Ovary (tissue), 7 donors: ENCODE measurements at regions not wholly inside any gene's neighbourhood (a gene's known extent, or its start where the extent isn't known, plus 50 kb on each side); places are given as distances from the start of the nearest gene placed in this dataset.

Experiments used
- DNase-seq, 5 donors: peaks; one replicate each; pipeline ENCODE4 v3.0.0-alpha.2; 2019 to 2020
- H3K27ac ChIP-seq, 2 donors: fragments of 200-600 bp; one replicate each; pipeline versions ENCODE4 v1.5.1 to v1.8.0; 2019 to 2022
- H3K27me3 ChIP-seq: fragments of 200-600 bp; one replicate; pipeline ENCODE4 v1.8.0; 2022
- H3K36me3 ChIP-seq: fragments of 200-600 bp; sonication (generic); one replicate; pipeline ENCODE4 v1.5.1; 2019
- H3K4me1 ChIP-seq: one replicate; pipeline ENCODE4 v1.8.1; 2013; ENCODE audit warnings: mild to moderate bottlenecking, moderate library complexity; ENCODE audit not compliant: insufficient read depth
- H3K4me3 ChIP-seq: fragments of 200-600 bp; sonication (generic); one replicate; pipeline ENCODE4 v1.5.1; 2017
- H3K9me3 ChIP-seq, 2 donors: fragments of 200-600 bp in 1 of 2; sonication (generic) in 1 of 2; one replicate each; pipeline versions ENCODE4 v1.5.1 to v1.8.1; 2013 to 2019; ENCODE audit warnings: mild to moderate bottlenecking in 1 of 2, moderate library complexity in 1 of 2
- EP300 ChIP-seq: sonication (generic); formaldehyde crosslinking; IDR thresholded peaks from one replicate; pipeline ENCODE4 v1.6.1; 2017; ENCODE audit warnings: antibody characterized with exemption
- POLR2A ChIP-seq: fragments of 450-650 bp; IDR thresholded peaks from one replicate; pipeline ENCODE4 v1.6.1; 2017; ENCODE audit warnings: antibody characterized with exemption, mild to moderate bottlenecking, moderate library complexity
- WGBS, 3 donors: extraction: QIAGEN DNeasy Blood & Tissue Kit in 1 of 3; methylation state at CpG; one replicate each; pipeline versions ENCODE4 v1.1.5 to v1.1.7; 2013 to 2017; 5-methylcytosine and 5-hydroxymethylcytosine counted together
- intact Hi-C, 4 donors: fragments of 100-400 bp; cut with DNase I; formaldehyde crosslinking; loops; one replicate each; pipeline versions ENCODE4 v1.11.0 to v1.15.1; 2022 to 2023
- TF ChIP-seq, protein P1 (sequence below), 3 donors: fragments of 450-650 bp in 2 of 3; fragments of 200-600 bp in 1 of 3; IDR thresholded peaks; one replicate each; pipeline versions ENCODE4 v1.5.1 to v1.8.0; 2016 to 2022; ENCODE audit warnings: antibody characterized with exemption in 3 of 3, mild to moderate bottlenecking in 1 of 3
- donor health status: DM: no; HTN: no; CAD: no; lungs with moderate emphysema.
- donor health status: DM: no; HTN: no; CAD: no.
- donor health status: Bipolar disorder and iron deficiency.
- donor health status: DM: no; HTN: no; CAD: no.
- donor health status: DM: yes; HTN: yes; CAD: no.

DNA sequence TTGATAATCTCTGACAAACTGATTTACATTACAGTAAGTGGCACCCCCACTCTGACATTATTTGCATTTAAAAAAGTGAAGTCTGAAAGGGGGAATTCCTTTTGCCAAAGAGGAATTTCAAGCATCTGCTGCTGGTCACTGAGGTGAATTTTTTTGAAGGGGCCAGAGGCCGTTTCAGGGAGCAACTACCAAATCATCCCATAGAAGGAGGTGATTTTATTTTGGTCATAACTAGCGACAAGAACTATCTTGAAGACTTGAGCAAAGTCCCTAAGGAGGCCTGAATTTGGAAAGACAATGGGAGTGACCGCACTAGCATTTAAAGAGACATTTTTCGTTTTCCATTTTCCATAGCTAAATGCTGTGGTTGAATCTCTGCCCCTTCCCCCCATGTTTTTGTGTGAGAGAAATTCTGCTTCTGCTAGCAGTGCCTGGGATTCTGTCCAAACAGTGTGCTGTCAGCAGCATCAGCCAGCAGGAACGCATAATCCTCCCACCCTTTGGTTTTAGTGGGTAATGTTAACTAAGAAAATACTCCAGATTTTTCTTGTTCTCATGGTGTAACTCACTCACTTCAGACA is 110.1 kb upstream of the MED14 start:
- H3K36me3 ChIP-seq: no peaks in the 10 kb centered on the region
- intact Hi-C loops: no loop called here
- WGBS, 3 donors: 1 to 4% (median 1%) methylated on average over 5 of the region's 5 CpGs
- no peaks in the 10 kb centered on the region for H3K27me3 ChIP-seq
- peaks cover 0 to 4% of the 10 kb centered on the region in 2 donors for H3K9me3 ChIP-seq
- TF ChIP-seq, protein P1, sequence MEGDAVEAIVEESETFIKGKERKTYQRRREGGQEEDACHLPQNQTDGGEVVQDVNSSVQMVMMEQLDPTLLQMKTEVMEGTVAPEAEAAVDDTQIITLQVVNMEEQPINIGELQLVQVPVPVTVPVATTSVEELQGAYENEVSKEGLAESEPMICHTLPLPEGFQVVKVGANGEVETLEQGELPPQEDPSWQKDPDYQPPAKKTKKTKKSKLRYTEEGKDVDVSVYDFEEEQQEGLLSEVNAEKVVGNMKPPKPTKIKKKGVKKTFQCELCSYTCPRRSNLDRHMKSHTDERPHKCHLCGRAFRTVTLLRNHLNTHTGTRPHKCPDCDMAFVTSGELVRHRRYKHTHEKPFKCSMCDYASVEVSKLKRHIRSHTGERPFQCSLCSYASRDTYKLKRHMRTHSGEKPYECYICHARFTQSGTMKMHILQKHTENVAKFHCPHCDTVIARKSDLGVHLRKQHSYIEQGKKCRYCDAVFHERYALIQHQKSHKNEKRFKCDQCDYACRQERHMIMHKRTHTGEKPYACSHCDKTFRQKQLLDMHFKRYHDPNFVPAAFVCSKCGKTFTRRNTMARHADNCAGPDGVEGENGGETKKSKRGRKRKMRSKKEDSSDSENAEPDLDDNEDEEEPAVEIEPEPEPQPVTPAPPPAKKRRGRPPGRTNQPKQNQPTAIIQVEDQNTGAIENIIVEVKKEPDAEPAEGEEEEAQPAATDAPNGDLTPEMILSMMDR (IDR thresholded peaks at IDR 0.05): no peak
- TF ChIP-seq EP300 (no peak), POLR2A (no peak)
- H3K4me1 ChIP-seq: peaks cover 1% of the 10 kb centered on the region
- peak; percentile 27 to 49 (median 40) for DNase-seq
- no peak overlapping the region for H3K27ac ChIP-seq
- H3K4me3 ChIP-seq: no peak overlapping the region

GRCh38 chrX:40849906-40850823 is 114.8 kb upstream of the MED14 start:
- DNase-seq: no peak
- Histone ChIP-seq H3K27me3 (no peaks in the 10 kb centered on the region), H3K9me3 (no peaks in the 10 kb centered on the region), H3K4me3 (no peak overlapping the region), H3K36me3 (no peaks in the 10 kb centered on the region), H3K27ac (no peak overlapping the region), H3K4me1 (peaks cover 1% of the 10 kb centered on the region)
- intact Hi-C loops: no loop called here
- TF ChIP-seq POLR2A (no peak), EP300 (no peak)
- TF ChIP-seq, protein P1 (IDR thresholded peaks at IDR 0.05): no peak
- 65 to 70% (median 69%) methylated on average over 5 of the region's 5 CpGs for WGBS, 3 donors

DNA sequence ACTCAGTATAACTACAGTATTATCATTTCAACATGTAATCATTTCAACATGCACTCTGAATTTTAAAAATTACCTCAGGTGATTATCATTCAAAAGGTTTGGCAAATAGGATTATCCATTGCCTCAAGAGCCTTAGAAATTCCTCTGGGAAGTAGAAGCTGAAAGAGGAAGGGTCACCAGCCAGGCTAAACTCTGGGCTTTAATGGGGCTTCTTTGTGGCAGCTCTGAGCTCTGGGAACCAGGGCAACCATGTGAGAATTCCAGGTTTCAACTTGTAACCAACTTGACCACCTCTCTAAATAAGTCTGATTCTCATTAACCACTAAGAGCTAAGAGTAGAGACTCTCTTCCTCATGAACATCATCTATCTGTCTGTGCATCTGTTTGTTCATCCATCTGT is 117.2 kb upstream of the MED14 start:
- intact Hi-C loops: no loop called here
- Histone ChIP-seq H3K4me1 (no peaks in the 10 kb centered on the region), H3K4me3 (no peak overlapping the region), H3K9me3 (no peaks in the 10 kb centered on the region), H3K27ac (no peak overlapping the region), H3K27me3 (no peaks in the 10 kb centered on the region), H3K36me3 (no peaks in the 10 kb centered on the region)
- DNase-seq: no peak
- TF ChIP-seq, protein P1 (IDR thresholded peaks at IDR 0.05): no peak
- TF ChIP-seq POLR2A (no peak), EP300 (no peak)

GRCh38 chrX:40853004-40853815 is 117.9 kb upstream of the MED14 start:
- WGBS, 3 donors: 34 to 59% (median 38%) methylated on average over 4 of the region's 4 CpGs

More at GRCh38 chrX:40853004-40853815, 117.9 kb upstream of the MED14 start:
- DNase-seq: no peak
- intact Hi-C loops: no loop called here
- Histone ChIP-seq H3K4me3 (no peak overlapping the region), H3K36me3 (no peaks in the 10 kb centered on the region), H3K4me1 (no peaks in the 10 kb centered on the region), H3K9me3 (no peaks in the 10 kb centered on the region), H3K27ac (no peak overlapping the region), H3K27me3 (no peaks in the 10 kb centered on the region)
- no peak for TF ChIP-seq EP300
- TF ChIP-seq, protein P1 (IDR thresholded peaks at IDR 0.05): no peak
- TF ChIP-seq POLR2A: no peak
